HG03442 (cell line): ENCODE measurements at regions not wholly inside any gene's neighbourhood (a gene's known extent, or its start where the extent isn't known, plus 50 kb on each side); places are given as distances from the start of the nearest gene placed in this dataset.
A peak's percentile ranks its signal among the peaks of the same experiment; 100 is the strongest.
"Not testable (repeated sequence)": the region's sequence is repeated elsewhere in the genome, so short reads cannot be mapped to it uniquely, and the experiment has no call there.

Experiments
- ATAC-seq: cut with Tn5 transposase; IDR thresholded peaks from one replicate; pipeline ENCODE4 v1.9.1; 2021; ENCODE audit warnings: mild to moderate bottlenecking, moderate library complexity; ENCODE audit not compliant: unreplicated experiment

DNA sequence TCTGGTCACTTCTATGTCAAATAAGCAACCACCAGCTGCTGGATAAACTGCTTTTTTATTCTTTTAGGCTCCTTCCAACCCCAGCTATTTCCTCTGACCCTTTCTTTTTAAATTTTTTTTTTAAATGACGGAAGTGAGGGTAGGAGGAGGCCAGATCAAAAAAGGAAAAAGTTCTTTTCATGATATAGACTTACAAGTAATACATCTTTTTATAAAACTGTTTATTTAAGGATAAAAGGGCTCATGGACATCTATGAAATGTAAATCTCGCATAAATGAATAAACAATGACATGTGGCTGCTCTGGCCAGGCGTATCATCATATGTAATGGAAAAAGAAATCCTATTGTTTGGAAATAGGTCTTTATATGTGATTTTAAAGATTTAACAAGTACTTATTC, 169.0 kb upstream of the ATP2B1 start:
- no peak for ATAC-seq

DNA sequence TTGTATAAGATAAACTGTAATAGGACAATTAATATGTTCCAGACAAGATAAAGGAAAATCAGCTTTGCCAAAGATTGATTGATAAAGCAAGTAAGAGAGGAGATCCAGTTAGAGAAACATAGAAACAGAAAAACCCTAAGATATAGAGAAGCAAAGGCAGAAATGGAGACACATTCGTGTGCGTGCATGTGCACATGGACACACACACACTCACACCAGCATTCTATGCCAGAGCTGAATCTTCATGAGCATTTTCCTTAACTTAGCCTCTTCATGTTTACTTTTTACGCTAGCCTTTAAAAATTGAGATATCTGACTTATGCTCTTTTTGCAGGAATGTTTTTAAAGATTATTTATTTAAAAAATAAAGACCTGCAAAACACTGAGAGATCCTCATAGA, 168.5 kb upstream of the ATP2B1 start:
- no peak for ATAC-seq

- no peak for ATAC-seq
Measured at GRCh38 chr12:89875809-89876208, 167.2 kb upstream of the ATP2B1 start.

DNA sequence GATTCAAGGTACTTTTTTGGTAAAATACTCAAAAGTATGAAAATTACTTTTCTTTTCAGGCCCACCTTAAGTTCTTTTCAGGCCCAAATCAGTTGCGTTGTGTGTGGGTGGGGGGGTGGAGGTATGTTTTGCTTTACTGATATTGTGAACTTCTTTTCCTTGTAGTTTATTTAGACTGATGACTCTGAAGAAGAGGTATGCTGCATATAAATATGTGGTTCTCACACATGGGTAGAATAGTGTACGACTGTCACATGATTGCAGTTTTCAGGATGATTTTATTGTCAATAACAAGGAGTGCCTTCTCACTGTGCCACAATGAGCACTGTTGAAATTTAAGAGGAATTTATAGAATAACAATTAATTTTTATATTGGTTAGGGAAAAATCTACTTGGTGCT, 166.6 kb upstream of the ATP2B1 start:
- ATAC-seq: no peak

DNA sequence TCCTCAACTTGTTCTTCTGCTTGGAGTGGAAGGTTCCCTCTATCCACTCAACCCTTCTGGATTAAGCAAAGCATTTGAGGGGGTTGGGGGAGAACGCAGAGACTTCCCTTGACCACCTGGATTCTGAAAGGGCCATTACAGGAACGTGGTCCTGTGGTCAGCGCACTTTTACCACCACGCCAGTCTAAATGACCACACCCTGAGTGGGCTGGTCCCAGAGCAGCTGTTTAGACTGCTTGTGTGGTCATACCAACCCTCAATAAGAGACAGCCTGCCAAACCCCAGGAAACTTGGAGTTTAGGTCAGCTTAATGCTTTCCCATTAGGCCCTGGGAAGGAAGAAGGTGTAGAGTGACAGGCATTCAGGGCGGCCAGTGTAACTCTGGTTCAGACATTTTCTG, 165.5 kb upstream of the ATP2B1 start:
- ATAC-seq: no peak

- ATAC-seq: no peak
Measured at GRCh38 chr12:89873745-89874144, 165.1 kb upstream of the ATP2B1 start.

DNA sequence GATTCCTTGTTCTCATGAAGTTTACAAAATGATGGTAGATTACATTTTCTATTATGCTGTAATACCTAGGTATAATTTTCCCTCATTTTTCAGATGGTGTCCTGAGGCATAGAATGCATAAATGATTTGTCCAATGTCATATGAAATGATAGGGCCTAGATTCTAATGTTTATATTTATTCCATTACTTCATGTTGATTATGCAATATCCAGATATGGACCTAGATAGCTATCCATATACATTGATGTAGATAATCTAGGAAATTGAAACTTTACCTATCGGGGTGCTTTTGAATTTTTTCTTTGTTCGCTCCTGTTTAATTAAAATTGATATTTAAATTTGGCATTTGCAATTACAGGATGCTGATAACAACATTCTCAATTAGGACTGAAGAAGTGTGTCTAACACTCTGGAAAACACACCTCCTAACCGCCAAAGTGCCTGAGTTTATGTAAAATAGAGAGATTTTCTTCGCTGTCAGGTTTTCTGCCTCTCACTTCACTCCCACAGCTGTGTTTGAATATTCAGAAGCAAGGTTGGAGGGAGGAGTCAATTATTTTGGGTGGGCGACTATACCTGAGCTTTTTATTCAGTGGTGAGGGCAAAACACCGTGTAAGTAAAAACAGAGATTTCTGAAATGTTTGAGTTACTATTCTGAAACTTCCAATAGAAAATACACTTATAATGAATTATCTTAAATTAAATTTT, 164.4 kb upstream of the ATP2B1 start:
- no peak for ATAC-seq

DNA sequence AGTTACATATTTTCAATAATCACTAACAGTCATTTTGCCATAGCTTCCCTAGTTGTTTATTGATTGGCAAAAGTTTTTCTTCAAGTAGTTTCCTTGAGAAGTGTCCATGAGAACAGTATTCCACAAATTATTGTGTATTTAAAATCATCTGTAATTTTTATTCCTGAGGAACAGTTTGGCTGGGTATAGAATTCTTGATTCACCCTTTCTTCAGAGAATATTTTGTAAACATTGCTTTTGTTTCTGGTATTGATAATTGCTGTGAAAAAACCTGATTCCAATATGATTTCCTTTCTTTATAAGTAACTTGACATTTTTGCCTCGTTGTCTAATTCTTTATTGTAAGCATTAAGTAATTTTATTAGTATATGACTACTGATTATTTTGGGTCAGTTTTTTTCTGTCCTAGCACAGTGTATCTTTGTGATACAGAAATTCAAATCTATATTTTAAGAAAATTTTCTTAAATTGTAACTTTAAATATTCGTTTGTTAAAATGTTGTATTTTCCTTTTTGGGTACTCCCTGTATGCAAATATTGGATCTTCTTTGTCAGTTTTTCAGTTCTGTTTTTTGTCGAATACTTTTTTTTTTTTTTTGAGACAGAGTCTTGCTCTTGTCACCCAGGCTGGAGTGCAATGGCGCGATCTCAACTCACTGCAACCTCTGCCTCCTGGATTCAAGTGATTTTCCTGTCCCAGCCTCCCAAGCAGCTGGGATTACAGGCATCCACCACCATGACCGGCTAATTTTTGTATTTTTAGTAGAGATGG, 162.0 kb upstream of the ATP2B1 start:
- no peak for ATAC-seq

DNA sequence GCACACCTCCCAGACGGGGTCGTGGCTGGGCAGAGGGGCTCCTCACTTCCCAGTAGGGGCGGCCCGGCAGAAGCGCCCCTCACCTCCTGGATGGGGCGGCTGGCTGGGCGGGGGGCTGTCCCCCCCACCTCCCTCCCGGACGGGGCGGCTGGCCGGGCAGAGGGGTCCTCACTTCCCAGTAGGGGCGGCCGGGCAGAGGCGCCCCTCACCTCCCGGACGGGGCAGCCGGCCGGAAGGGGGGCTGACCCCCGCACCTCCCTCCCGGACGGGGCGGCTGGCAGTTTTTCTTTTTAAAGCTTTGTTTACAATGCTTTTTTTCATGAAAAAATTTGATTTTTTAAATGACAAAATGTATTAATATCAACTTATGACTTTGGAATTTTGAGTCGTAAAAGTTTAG, 159.0 kb upstream of the ATP2B1 start:
- not testable (repeated sequence) for ATAC-seq

DNA sequence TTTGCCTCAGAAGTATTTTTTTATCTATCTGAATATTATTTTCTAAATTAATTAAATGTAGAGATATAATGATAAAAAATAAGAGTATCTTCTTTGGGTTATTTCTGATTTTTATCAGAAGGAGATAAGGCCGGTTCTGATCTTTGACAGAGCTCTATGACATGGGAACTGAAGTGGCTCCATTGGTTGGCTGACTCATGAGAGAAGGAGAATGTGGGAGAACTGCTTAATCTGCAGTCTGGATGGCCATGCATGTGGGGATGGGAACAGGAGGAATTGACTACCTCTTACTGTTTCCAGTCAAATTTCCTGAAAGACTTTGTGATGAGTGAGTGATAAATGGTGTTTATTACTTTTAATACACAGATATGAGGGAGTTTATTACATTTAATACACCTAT, 155.8 kb upstream of the ATP2B1 start:
- no peak for ATAC-seq

GRCh38 chr12:89863968-89864367, 155.3 kb upstream of the ATP2B1 start:
- no peak for ATAC-seq

DNA sequence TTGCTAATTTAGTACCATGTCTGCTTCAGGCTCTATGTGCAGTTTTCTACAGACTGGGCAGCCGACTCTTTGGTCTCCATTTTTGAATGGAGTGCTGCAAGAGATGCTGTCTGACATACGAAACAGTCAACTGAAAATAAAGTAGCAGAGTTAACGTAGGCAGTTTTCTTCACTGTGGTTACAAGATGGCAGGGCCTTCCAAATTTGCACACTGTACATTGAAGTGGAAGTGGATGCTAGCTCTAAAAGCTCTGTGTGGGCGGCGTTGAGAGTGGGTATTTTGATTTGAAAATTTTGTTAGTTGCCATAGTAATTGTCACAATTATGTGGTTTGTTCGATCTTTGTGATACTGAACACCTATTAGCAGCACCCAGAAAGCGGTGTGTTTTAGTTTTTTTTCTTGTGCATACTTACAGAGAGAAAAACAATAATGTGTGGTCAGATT, 154.9 kb upstream of the ATP2B1 start:
- peak; percentile 67 for ATAC-seq

GRCh38 chr12:89862511-89863445, 154.1 kb upstream of the ATP2B1 start:
- peak; percentile 57 for ATAC-seq

DNA sequence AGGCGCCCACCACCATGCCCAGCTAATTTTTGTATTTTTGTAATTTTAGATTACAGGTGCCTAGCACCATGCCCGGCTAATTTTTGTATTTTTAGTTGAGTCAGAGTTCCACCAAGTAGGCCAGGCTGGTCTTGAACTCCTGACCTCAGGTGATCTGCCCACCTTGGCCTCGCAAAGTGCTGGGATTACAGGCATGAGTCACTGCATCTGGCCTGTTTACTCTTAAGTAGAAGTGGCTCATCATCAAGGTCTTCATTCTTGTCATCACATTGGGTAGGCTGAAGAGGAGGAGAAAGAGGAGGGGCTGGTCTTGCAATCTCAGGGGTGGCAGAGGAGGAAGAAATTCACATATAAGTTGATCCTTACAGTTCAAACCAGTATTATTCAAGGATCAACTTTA, 152.4 kb upstream of the ATP2B1 start:
- no peak for ATAC-seq

DNA sequence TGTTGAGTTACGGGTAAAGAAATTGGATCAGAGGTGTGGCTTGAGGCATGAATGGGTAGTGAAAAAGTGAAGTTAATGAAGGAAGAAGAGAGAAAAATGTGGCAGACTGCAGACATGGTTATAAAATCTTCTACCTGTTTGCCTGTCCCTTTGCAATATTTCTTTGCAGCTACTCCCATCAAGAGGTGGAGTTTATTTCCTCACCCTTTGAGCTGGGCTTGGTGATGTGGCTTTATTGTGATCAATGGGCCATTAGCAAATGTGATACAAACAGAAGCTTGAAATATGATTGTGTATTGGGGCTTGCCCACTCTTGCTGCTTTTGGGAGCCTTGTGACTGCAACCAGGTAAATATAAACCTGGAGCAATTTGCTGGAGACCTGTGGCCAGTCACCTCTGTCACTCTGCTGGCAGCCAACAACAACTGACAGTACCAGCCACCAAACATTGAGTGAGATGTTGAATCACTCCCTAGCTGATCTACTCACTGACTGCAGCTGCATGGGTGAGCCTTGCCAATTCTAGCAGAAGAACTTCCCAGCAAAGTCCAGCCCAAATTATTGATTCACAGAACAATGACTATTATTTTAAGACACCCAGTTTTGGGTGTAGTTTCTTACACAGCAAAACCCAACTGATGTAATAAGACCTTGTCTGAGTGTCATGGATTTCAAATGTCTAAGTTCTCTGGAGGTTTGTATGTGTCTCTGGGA, 151.0 kb upstream of the ATP2B1 start:
- ATAC-seq: no peak

GRCh38 chr12:89858718-89859117, 150.1 kb upstream of the ATP2B1 start:
- no peak for ATAC-seq

DNA sequence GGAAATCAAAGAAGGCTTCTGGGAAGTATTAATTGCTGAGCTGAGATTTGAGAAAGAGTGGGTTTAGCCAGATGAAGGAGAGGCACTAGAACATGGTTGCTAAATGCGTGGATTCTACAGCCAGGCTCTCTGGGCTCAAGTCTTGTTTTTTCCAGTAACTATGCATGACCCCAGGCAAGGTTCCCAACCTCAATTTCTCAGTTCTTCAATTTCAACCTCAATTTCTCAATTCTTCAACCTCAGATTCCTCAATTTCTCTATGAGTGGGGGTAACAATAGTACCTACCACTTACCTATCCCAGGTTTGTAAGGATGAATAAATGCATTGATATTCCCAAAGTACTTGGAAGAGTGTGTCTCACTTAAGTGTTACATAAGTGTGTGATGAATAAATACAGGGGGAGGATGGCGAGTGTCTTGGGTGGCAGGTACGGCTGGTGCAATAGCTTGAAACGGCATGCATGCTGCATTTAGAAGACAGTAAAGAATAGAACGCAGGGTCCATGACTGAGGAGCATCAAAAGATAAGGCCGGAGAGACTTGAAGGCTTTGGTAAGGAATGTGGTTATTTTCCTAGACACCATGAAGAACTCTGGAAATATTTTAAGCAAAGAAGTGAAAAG, 149.1 kb upstream of the ATP2B1 start:
- ATAC-seq: peak; percentile 35

DNA sequence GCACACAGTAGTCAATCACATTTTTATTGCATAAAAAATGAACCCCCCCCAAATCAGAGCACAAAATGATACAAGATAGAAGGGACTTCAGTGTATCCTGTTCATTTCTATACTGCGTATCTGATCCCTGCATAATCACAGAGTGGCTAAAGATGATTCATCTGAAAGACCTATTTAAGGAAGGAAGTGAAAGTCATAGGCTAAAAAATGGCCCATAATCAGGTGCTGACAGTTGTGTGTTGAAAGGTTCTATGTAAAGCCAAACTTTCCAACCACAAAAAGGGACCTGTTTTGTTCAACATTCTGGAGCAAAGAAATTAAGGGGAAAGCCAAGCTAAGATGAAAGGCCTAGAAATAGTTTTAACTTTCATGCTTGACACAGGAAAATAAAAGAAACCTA, 147.8 kb upstream of the ATP2B1 start:
- ATAC-seq: peak; percentile 92

DNA sequence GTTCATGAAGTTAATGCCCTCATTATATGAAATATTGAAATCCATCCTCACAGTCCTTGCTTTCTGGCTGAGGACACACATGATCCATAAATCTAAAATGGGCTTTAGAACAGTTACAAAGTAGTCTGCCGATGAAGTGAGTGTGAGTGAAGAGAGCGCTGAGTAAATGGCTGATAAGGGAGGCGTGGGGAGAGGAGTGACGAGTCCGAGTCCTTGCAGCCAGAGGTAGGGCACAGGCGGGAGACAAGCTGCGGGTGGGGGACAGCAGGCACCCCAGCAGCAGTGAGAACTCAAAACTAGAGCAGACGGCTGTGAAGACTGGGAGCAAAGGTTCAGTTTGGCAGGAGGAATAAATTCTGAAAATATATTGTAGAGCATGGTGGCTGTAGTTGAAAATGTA, 140.1 kb upstream of the ATP2B1 start:
- no peak for ATAC-seq

DNA sequence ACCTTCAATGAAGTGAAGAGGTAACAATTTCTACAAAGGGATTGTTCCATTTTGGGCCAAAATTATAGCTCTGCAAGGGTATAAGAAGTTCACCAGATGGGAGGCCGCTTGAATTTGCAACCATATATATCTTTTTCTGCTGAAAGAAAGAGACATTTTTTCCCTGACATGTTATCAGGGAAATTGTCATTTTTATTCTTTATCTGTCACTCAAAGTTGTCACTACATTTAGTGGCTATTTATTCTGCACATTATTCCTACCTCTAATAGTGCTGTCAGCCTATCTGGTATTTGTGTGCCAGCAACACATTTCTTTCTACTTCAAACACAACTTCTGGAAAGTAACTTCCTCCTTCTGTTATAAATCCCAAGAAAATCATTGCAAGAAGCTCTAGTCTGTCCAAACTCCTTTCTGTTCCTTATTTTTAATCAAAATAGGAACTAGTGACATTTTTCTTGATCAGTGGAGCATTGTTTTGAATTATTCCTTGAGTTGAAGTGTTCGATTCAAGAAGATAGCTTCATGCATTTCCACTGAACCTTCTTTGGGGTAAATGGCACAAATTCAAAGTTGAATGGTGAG, 137.9 kb upstream of the ATP2B1 start:
- no peak for ATAC-seq
